Endothelial cell of umbilical vein (primary cell): ENCODE measurements at regions not wholly inside any gene's neighbourhood (a gene's known extent, or its start where the extent isn't known, plus 50 kb on each side); places are given as distances from the start of the nearest gene placed in this dataset.

ENCODE experiments used
- BruUV-seq: library from RNA; stranded (reverse); fragments of 400-500 nt; replicated peaks from 2 replicates; lab custom pipeline; 2021; lab: Mats Ljungman, UMichigan
- CTCF ChIA-PET: fragments of 300-600, 350-600 bp; sonication (Branson Sonifier 250); formaldehyde crosslinking; loops from one replicate; lab custom pipeline; 2021; ENCODE audit warnings: antibody characterized with exemption, inconsistent platforms; lab: Charles Lee
- POLR2A ChIA-PET: fragments of 300-600, 350-600 bp; sonication (Branson Sonifier 250); formaldehyde crosslinking; loops from one replicate; lab custom pipeline; 2021; ENCODE audit warnings: antibody characterized with exemption, inconsistent platforms; lab: Charles Lee
- DNase-seq: peaks from one replicate; pipeline ENCODE4 v3.0.0-alpha.2; 2011; ENCODE audit warnings: low read depth, low spot score
- FAIRE-seq: peaks from 2 replicates; lab custom pipeline; 2011; peaks lifted over from hg19 to GRCh38; lab: Jason Lieb, UNC
- H2AFZ ChIP-seq: 2 replicates; pipeline ENCODE4 v1.6.0; 2012; ENCODE audit warnings: low read depth, low read length, control low read depth, inconsistent platforms
- H3K27ac ChIP-seq: 2 replicates; pipeline ENCODE4 v1.5.1; 2011; ENCODE audit warnings: low read depth, mild to moderate bottlenecking, control low read depth, low read length, moderate library complexity; ENCODE audit not compliant: insufficient read depth
- H3K27me3 ChIP-seq, 2 experiments: 2 replicates each; pipeline versions ENCODE4 v1.6.0 to v1.6.1; 2011; ENCODE audit warnings: low read length in 2 of 2, mixed read lengths in 1 of 2; ENCODE audit not compliant: control insufficient read depth in 2 of 2, insufficient read depth in 2 of 2
- H3K36me3 ChIP-seq, 2 experiments: 2 replicates in 1 of 2; 3 replicates in 1 of 2; pipeline ENCODE4 v1.5.1; 2011; ENCODE audit warnings: low read length in 2 of 2, mild to moderate bottlenecking in 1 of 2, moderate library complexity in 1 of 2; ENCODE audit not compliant: control insufficient read depth in 2 of 2, insufficient read depth in 2 of 2; ENCODE audit errors: extremely low read depth in 1 of 2
- H3K4me1 ChIP-seq: 3 replicates; pipeline ENCODE4 v1.5.1; 2011; ENCODE audit warnings: mild to moderate bottlenecking, low read length; ENCODE audit not compliant: control insufficient read depth, insufficient read depth; ENCODE audit errors: extremely low read depth
- H3K4me2 ChIP-seq: 2 replicates; pipeline ENCODE4 v1.6.1; 2011; ENCODE audit warnings: low read length, control low read depth, mixed read lengths; ENCODE audit not compliant: insufficient read depth
- H3K4me3 ChIP-seq, 3 experiments: fragments of 200-600 bp in 1 of 3; sonication (generic), shearing (Covaris generic) in 1 of 3; replicated peaks in 1 of 3; 2 replicates each; pipeline ENCODE4 v1.5.1; 2011 to 2016; ENCODE audit warnings: control low read depth in 3 of 3, low read length in 3 of 3, mild to moderate bottlenecking in 2 of 3, inconsistent platforms in 1 of 3, low read depth in 1 of 3, moderate library complexity in 1 of 3; ENCODE audit not compliant: insufficient read depth in 1 of 3
- H3K79me2 ChIP-seq: 2 replicates; pipeline ENCODE4 v1.6.0; 2012; ENCODE audit warnings: low read length, inconsistent platforms; ENCODE audit not compliant: control insufficient read depth, insufficient read depth
- H3K9ac ChIP-seq: replicated peaks from 2 replicates; pipeline ENCODE3; 2011; ENCODE audit warnings: low read length, control low read depth; ENCODE audit not compliant: insufficient read depth; ENCODE audit errors: extremely low read depth
- H3K9me1 ChIP-seq: replicated peaks from 3 replicates; pipeline ENCODE4 v1.6.0; 2011; ENCODE audit warnings: mild to moderate bottlenecking, low read length; ENCODE audit not compliant: control insufficient read depth, insufficient read depth; ENCODE audit errors: extremely low read depth
- H3K9me3 ChIP-seq: replicated peaks from 2 replicates; pipeline ENCODE4 v1.5.1; 2012; ENCODE audit warnings: low read length, inconsistent platforms; ENCODE audit not compliant: control insufficient read depth, insufficient read depth
- H4K20me1 ChIP-seq: replicated peaks from 2 replicates; pipeline ENCODE3; 2011; ENCODE audit warnings: mild to moderate bottlenecking, low read length; ENCODE audit not compliant: control insufficient read depth, insufficient read depth; ENCODE audit errors: extremely low read depth
- CTCF ChIP-seq, 2 donors: IDR thresholded peaks; 1 replicate in 1 of 2; 2 replicates in 1 of 2; pipeline ENCODE4 v1.5.1; 2011; ENCODE audit warnings: low read length in 2 of 2, mild to moderate bottlenecking in 2 of 2, moderate library complexity in 2 of 2, control low read depth in 1 of 2, inconsistent platforms in 1 of 2, low read depth in 1 of 2; ENCODE audit not compliant: insufficient read depth in 1 of 2; ENCODE audit errors: extremely low read depth in 1 of 2
- EZH2 ChIP-seq: IDR thresholded peaks from 2 replicates; pipeline ENCODE4 v1.6.1; 2012; ENCODE audit warnings: borderline replicate concordance, low read depth, mild to moderate bottlenecking, moderate library complexity, low read length, inconsistent platforms; ENCODE audit not compliant: severe bottlenecking
- FOS ChIP-seq: IDR thresholded peaks from 2 replicates; pipeline ENCODE4 v1.6.1; 2011; ENCODE audit warnings: mild to moderate bottlenecking, low read length, moderate library complexity, borderline replicate concordance; ENCODE audit not compliant: insufficient read depth
- GATA2 ChIP-seq: IDR thresholded peaks from 2 replicates; pipeline ENCODE4 v1.7.0; 2011; ENCODE audit warnings: low read depth, mild to moderate bottlenecking, moderate library complexity, mixed read lengths, low read length; ENCODE audit not compliant: insufficient read length, insufficient read depth
- JUN ChIP-seq: IDR thresholded peaks from 2 replicates; pipeline ENCODE4 v1.6.1; 2011; ENCODE audit warnings: borderline replicate concordance, low read depth; ENCODE audit not compliant: insufficient read length, insufficient read depth
- MAX ChIP-seq: IDR thresholded peaks from 2 replicates; pipeline ENCODE4 v1.6.1; 2011; ENCODE audit not compliant: insufficient read depth, insufficient read length
- MYC ChIP-seq: IDR thresholded peaks from one replicate; pipeline ENCODE4 v1.6.1; 2011; ENCODE audit warnings: mild to moderate bottlenecking, low read depth, low read length
- POLR2A ChIP-seq: IDR thresholded peaks from 2 replicates; pipeline ENCODE4 v1.6.1; 2012; ENCODE audit warnings: low read depth, mild to moderate bottlenecking, control low read depth, low read length
- POLR2AphosphoS5 ChIP-seq: IDR thresholded peaks from 2 replicates; pipeline ENCODE4 v1.6.1; 2012; ENCODE audit warnings: low read depth, mild to moderate bottlenecking, control low read depth, low read length, moderate library complexity; ENCODE audit not compliant: insufficient read depth
- dilution Hi-C: fragments of 300-500 bp; cut with MboI; formaldehyde crosslinking; loops from one replicate; pipeline ENCODE4 v1.15.0; 2019; ENCODE audit warnings: low sequenced_read_pairs; ENCODE audit not compliant: extremely low pct_ligation_motif_present
- intact Hi-C: fragments of 100-400 bp; cut with micrococcal nuclease; formaldehyde crosslinking; loops from one replicate; pipeline ENCODE4 v1.10.0; 2022

GRCh38 chr6:79425589-79426311 lies 111.5 kb downstream of the LCA5 start:
- dilution Hi-C loops (no loop called here), intact Hi-C loops (loop anchor here (2.0 kb wide), 1 partner anchor 119 kb away; no protein-coding TSS in a partner anchor)
- CTCF ChIA-PET: no interaction called here
- no peak overlapping the region for H3K9ac ChIP-seq
- no peaks in the 10 kb centered on the region for H3K9me3 ChIP-seq
- no peaks in the 10 kb centered on the region for H4K20me1 ChIP-seq
- FAIRE-seq (no peak), DNase-seq (peak; percentile 21)
- H2AFZ ChIP-seq: no peak overlapping the region
- no peaks in the 10 kb centered on the region for H3K36me3 ChIP-seq
- H3K4me3 ChIP-seq: no peak overlapping the region
- H3K27ac ChIP-seq: no peak overlapping the region
- POLR2A ChIA-PET: no interaction called here
- no TSS peak for BruUV-seq
- TF ChIP-seq POLR2A (no peak), EZH2 (no peak), GATA2 (no peak), POLR2AphosphoS5 (no peak), CTCF (IDR thresholded peaks at IDR 0.05; ENCODE audit: extremely low read depth in 1 of 2, insufficient read depth in 1 of 2, low read depth in 1 of 2, low read length in 2 of 2) (no peak), MAX (no peak), JUN (no peak), FOS (no peak), MYC (no peak)
- H3K4me2 ChIP-seq: no peak overlapping the region
- H3K27me3 ChIP-seq: no peaks in the 10 kb centered on the region
- H3K9me1 ChIP-seq: no peaks in the 10 kb centered on the region
- H3K4me1 ChIP-seq: peaks cover 17% of the 10 kb centered on the region
- no peaks in the 10 kb centered on the region for H3K79me2 ChIP-seq
